ENCODE measurements at regions not wholly inside any gene's neighbourhood (a gene's known extent, or its start where the extent isn't known, plus 50 kb on each side); places are given as distances from the start of the nearest gene placed in this dataset.

DNA sequence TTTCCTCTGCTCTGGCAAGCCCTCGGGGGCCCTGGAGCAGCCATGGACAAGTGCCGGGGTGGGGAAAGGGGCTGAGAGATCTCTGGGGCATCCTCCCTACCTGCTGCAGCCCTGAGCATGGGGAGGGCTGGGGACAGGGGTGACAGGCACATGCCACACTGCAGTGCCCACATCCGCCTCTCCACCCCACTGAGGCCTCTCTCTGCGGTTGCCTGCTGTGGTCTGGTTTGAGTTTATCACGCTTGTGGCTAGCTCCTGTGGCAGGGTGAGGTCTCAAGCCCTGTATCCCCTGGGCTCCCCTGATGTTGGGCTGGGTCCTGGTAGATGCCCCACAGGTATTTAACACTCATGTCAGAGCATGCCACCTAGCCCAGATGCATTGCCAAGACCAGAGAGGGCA lies 52.9 kb upstream of the MLN start:
- no peak for DNase-seq
- TF ChIP-seq, protein P1, sequence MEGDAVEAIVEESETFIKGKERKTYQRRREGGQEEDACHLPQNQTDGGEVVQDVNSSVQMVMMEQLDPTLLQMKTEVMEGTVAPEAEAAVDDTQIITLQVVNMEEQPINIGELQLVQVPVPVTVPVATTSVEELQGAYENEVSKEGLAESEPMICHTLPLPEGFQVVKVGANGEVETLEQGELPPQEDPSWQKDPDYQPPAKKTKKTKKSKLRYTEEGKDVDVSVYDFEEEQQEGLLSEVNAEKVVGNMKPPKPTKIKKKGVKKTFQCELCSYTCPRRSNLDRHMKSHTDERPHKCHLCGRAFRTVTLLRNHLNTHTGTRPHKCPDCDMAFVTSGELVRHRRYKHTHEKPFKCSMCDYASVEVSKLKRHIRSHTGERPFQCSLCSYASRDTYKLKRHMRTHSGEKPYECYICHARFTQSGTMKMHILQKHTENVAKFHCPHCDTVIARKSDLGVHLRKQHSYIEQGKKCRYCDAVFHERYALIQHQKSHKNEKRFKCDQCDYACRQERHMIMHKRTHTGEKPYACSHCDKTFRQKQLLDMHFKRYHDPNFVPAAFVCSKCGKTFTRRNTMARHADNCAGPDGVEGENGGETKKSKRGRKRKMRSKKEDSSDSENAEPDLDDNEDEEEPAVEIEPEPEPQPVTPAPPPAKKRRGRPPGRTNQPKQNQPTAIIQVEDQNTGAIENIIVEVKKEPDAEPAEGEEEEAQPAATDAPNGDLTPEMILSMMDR (IDR thresholded peaks at IDR 0.05; ENCODE audit: low read depth, low read length, missing control alignments), result no peak
- Histone ChIP-seq H3K27ac (no peak overlapping the region), H3K4me3 (ENCODE audit: low read depth, low read length) (no peak overlapping the region), H3K27me3 (replicated peaks) (peaks cover 5% of the 10 kb centered on the region), H3K36me3 (replicated peaks) (no peaks in the 10 kb centered on the region)
- in situ Hi-C loops (cut with HindIII; ENCODE audit: low pct_ligation_motif_present, low sequenced_read_pairs), result no loop called here

GRCh38 chr6:33856031-33856590 lies 52.3 kb upstream of the MLN start:
- Histone ChIP-seq H3K27ac (no peak overlapping the region), H3K4me3 (ENCODE audit: low read depth, low read length) (no peak overlapping the region), H3K36me3 (replicated peaks) (no peaks in the 10 kb centered on the region), H3K27me3 (replicated peaks) (peaks cover 5% of the 10 kb centered on the region)
- DNase-seq, result no peak
- TF ChIP-seq, protein P1 (IDR thresholded peaks at IDR 0.05; ENCODE audit: low read depth, low read length, missing control alignments), result no peak
- in situ Hi-C loops (cut with HindIII; ENCODE audit: low pct_ligation_motif_present, low sequenced_read_pairs), result no loop called here

DNA sequence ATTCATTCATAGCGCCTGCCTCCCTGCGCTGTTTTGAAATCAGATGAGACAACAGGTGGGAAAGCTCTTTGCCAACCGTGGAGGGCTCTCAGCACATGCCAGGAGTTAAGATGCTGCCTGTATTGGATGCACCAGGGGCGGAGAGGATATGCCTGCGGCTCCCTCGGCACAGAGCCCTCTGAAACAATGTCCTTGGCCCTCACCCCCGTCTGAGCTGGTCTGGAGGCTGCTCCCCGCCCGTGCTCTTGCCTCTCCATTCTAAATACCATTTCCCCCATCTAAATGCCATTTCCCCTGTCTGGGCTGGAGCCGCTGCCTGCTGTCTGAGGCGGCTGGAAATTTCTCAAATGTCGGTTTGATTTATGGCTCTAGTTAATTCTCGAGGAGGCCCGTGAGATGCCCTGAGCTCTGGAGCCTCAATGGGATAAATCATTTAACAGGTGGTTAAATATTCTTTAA lies 50.8 kb upstream of the MLN start:
- in situ Hi-C loops (cut with HindIII; ENCODE audit: low pct_ligation_motif_present, low sequenced_read_pairs), result no loop called here
- Histone ChIP-seq H3K4me3 (ENCODE audit: low read depth, low read length) (no peak overlapping the region), H3K27me3 (replicated peaks) (peaks cover 5% of the 10 kb centered on the region), H3K36me3 (replicated peaks) (no peaks in the 10 kb centered on the region), H3K27ac (no peak overlapping the region)
- no peak for DNase-seq
- TF ChIP-seq, protein P1 (IDR thresholded peaks at IDR 0.05; ENCODE audit: low read depth, low read length, missing control alignments), result no peak

DNA sequence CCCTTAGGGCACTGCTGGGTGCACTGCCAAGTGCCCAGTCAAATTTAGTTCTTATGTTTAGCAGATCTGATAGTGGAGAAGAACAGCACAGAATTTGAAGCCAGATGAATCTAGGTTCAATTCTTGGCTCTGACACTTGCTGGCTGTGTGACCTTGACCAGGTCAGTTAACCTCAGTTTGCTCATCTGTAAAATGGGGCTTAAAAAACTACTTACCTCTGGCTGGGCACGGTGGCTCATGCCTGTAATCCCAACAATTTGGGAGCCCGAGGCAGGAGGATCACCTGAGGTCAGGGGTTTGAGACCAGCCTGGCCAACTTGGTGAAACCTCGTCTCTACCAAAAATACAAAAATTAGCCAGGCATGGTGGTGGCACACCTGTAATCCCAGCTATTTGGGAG lies 49.9 kb upstream of the MLN start:
- in situ Hi-C loops (cut with HindIII; ENCODE audit: low pct_ligation_motif_present, low sequenced_read_pairs), result no loop called here
- no peak for DNase-seq
- Histone ChIP-seq H3K36me3 (replicated peaks) (no peaks in the 10 kb centered on the region), H3K27me3 (replicated peaks) (peaks cover 5% of the 10 kb centered on the region), H3K4me3 (ENCODE audit: low read depth, low read length) (no peak overlapping the region), H3K27ac (no peak overlapping the region)
- TF ChIP-seq, protein P1 (IDR thresholded peaks at IDR 0.05; ENCODE audit: low read depth, low read length, missing control alignments), result no peak

Data from brain microvascular endothelial cell (primary cell).